A549 (cell line): ENCODE measurements at regions not wholly inside any gene's neighbourhood (a gene's known extent, or its start where the extent isn't known, plus 50 kb on each side); places are given as distances from the start of the nearest gene placed in this dataset.
A peak's percentile ranks its signal among the peaks of the same experiment; 100 is the strongest.

Experiments
- ATAC-seq, 2 experiments: fragments of 200-7000 bp in 1 of 2; fragments of >200 bp in 1 of 2; cut with Nextera tagmentation in 1 of 2; cut with Tn5 transposase in 1 of 2; 3 replicates each; pipeline versions ENCODE4 v1.8.0 to v1.9.1; 2018 to 2020; ENCODE audit warnings: mild to moderate bottlenecking in 1 of 2, moderate library complexity in 1 of 2
- CTCF ChIA-PET: fragments of 300-600 bp; sonication (Branson Sonifier 250); formaldehyde crosslinking; extraction: SDS; loops from one replicate; lab custom pipeline; 2021; ENCODE audit warnings: antibody characterized with exemption, inconsistent platforms; lab: Yijun Ruan, JAX
- POLR2A ChIA-PET: fragments of 350-600 bp; formaldehyde crosslinking; extraction: SDS; loops from one replicate; lab custom pipeline; 2021; ENCODE audit warnings: antibody characterized with exemption, inconsistent platforms; lab: Yijun Ruan, JAX
- DNase-seq, 2 experiments: peaks; one replicate each; pipeline versions ENCODE4 v3.0.0 to v3.0.0-alpha.2; 2011 to 2016; ENCODE audit warnings: low read depth in 1 of 2, low spot score in 1 of 2
- FAIRE-seq: peaks from 2 replicates; lab custom pipeline; 2011; peaks lifted over from hg19 to GRCh38; lab: Jason Lieb, UNC
- H3K27ac ChIP-seq, 2 experiments: fragments of >200 bp; sonication (Bioruptor Twin); formaldehyde crosslinking; 3 replicates each; pipeline ENCODE4 v1.5.1; 2016 to 2017
- H3K4me1 ChIP-seq: fragments of >200 bp; sonication (Bioruptor Twin); formaldehyde crosslinking; 3 replicates; pipeline ENCODE4 v1.6.1; 2016
- H3K4me2 ChIP-seq: fragments of >200 bp; sonication (Bioruptor Twin); formaldehyde crosslinking; 3 replicates; pipeline ENCODE4 v1.6.1; 2016
- H3K4me3 ChIP-seq: fragments of >200 bp; sonication (Bioruptor Twin); formaldehyde crosslinking; 3 replicates; pipeline ENCODE4 v1.5.1; 2016
- H3K9me3 ChIP-seq: fragments of >200 bp; sonication (Bioruptor Twin); formaldehyde crosslinking; 3 replicates; pipeline ENCODE4 v1.6.1; 2016
- CHD4 ChIP-seq: fragments of 200-600 bp; sonication (generic); IDR thresholded peaks from 2 replicates; pipeline ENCODE4 v1.6.1; 2016; ENCODE audit warnings: antibody characterized with exemption, mild to moderate bottlenecking, borderline replicate concordance
- EHF ChIP-seq: fragments of 250-450 bp; sonication (Bioruptor Pico); IDR thresholded peaks from 2 replicates; pipeline ENCODE4 v1.5.0; 2020; ENCODE audit warnings: mild to moderate bottlenecking
- GATA3 ChIP-seq: IDR thresholded peaks from 2 replicates; pipeline ENCODE4 v1.6.1; 2012; ENCODE audit warnings: borderline replicate concordance
- HDAC2 ChIP-seq: fragments of 200-600 bp; sonication (generic); IDR thresholded peaks from 2 replicates; pipeline ENCODE4 v1.6.1; 2016
- JUN ChIP-seq, 2 experiments: fragments of >200 bp; sonication (Bioruptor Twin); formaldehyde crosslinking; IDR thresholded peaks; 2 replicates in 1 of 2; 3 replicates in 1 of 2; pipeline ENCODE4 v1.6.1; 2016 to 2017
- MAFK ChIP-seq: fragments of 450-650 bp; IDR thresholded peaks from 2 replicates; pipeline ENCODE4 v1.6.1; 2014; ENCODE audit not compliant: partially characterized antibody
- MAZ ChIP-seq: fragments of 150-350 bp; IDR thresholded peaks from 2 replicates; pipeline ENCODE4 v1.6.1; 2014; ENCODE audit warnings: antibody characterized with exemption, low read depth, low read length, borderline replicate concordance
- NFE2L2 ChIP-seq: fragments of 150-350 bp; conservative IDR thresholded peaks from 2 replicates; pipeline ENCODE4 v1.6.1; 2014; ENCODE audit warnings: low read length
- NPAS2 ChIP-seq: fragments of 250-450 bp; sonication (Bioruptor Pico); IDR thresholded peaks from 2 replicates; pipeline ENCODE4 v1.8.0; 2022; ENCODE audit warnings: mild to moderate bottlenecking, moderate library complexity, borderline replicate concordance
- SMC3 ChIP-seq: fragments of >200 bp; sonication (Bioruptor Twin); formaldehyde crosslinking; IDR thresholded peaks from 3 replicates; pipeline ENCODE4 v1.6.1; 2018; ENCODE audit warnings: inconsistent platforms
- WGBS: methylation state at CpG from one replicate; pipeline ENCODE4 v1.1.6; 2017; ENCODE audit errors: missing lambda C conversion rate; 5-methylcytosine and 5-hydroxymethylcytosine counted together
- TF ChIP-seq, protein P1 (sequence below): IDR thresholded peaks from 2 replicates; pipeline ENCODE4 v1.6.1; 2012; ENCODE audit warnings: low read depth, borderline replicate concordance
- TF ChIP-seq, protein P2 (sequence below): IDR thresholded peaks from 2 replicates; pipeline ENCODE4 v1.6.1; 2012
- TF ChIP-seq, protein P3 (sequence below): fragments of 200-600 bp; sonication (generic); IDR thresholded peaks from 2 replicates; pipeline ENCODE4 v1.6.1; 2016; ENCODE audit warnings: antibody characterized with exemption, mild to moderate bottlenecking, moderate library complexity
- TF ChIP-seq, protein P4 (sequence below): fragments of 250-450 bp; sonication (Bioruptor Pico); IDR thresholded peaks from 2 replicates; pipeline ENCODE4 v1.5.0; 2020; ENCODE audit warnings: low read depth, mild to moderate bottlenecking, moderate library complexity

DNA sequence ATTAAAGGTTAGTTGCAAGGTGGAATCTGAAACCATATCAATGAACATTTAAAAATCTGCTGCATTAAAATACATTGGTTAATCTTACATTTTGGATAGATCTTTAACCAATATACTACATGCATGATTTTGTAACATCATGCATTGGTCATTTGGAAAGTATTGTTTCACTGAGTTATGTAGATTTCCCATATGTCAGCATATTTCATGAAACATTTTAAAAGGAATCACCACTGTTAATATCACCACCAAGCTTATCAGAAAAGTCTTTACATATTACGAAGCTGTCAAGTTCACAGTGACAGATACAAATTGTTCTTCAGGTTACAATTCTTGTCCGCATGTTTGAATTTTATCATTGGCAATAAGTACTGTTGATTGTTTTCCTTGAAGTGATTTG is 89.9 kb upstream of the ADGRL2 start:
- no peak for DNase-seq
- no peak overlapping the region for H3K4me2 ChIP-seq
- peaks cover 14% of the 10 kb centered on the region for H3K4me1 ChIP-seq
- H3K27ac ChIP-seq: no peak overlapping the region
- ChIA-PET CTCF (no interaction called here), POLR2A (no interaction called here)
- no peak for FAIRE-seq
- H3K9me3 ChIP-seq: no peaks in the 10 kb centered on the region
- H3K4me3 ChIP-seq: no peak overlapping the region
- no peak for ATAC-seq
- 96% methylated on average over 2 of the region's 2 CpGs for WGBS
- TF ChIP-seq NFE2L2 (no peak), MAFK (peak; percentile 95)

DNA sequence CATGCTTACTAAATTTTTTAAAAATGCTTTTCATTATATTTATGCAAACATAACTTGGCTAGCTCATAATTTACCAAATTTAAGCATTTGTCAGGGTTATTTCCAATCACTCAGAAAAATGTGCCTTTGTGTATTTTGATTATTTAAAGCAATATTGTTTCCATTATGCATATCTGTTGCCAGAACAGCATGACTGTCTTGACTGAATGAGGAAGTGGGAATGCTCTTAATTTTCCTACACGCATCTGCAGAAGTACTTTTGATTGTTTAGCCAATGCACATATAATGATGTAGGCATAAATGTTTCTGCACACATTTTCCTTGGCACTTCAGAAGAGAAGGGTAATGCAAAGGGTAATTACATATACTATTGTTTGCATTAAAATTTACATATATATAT is 92.5 kb upstream of the ADGRL2 start:
- Histone ChIP-seq H3K4me3 (no peak overlapping the region), H3K27ac (no peak overlapping the region), H3K9me3 (no peaks in the 10 kb centered on the region), H3K4me2 (no peak overlapping the region), H3K4me1 (peaks cover 29% of the 10 kb centered on the region)
- POLR2A ChIA-PET: no interaction called here
- ATAC-seq (no peak), DNase-seq (no peak), FAIRE-seq (no peak)
- CTCF ChIA-PET: no interaction called here
- 95% methylated on average over 1 of the region's 1 CpG for WGBS
- TF ChIP-seq, protein P1, sequence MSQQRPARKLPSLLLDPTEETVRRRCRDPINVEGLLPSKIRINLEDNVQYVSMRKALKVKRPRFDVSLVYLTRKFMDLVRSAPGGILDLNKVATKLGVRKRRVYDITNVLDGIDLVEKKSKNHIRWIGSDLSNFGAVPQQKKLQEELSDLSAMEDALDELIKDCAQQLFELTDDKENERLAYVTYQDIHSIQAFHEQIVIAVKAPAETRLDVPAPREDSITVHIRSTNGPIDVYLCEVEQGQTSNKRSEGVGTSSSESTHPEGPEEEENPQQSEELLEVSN: no peak
- no peak for TF ChIP-seq MAZ
- TF ChIP-seq CHD4: no peak
- TF ChIP-seq SMC3: no peak
- TF ChIP-seq, protein P2, sequence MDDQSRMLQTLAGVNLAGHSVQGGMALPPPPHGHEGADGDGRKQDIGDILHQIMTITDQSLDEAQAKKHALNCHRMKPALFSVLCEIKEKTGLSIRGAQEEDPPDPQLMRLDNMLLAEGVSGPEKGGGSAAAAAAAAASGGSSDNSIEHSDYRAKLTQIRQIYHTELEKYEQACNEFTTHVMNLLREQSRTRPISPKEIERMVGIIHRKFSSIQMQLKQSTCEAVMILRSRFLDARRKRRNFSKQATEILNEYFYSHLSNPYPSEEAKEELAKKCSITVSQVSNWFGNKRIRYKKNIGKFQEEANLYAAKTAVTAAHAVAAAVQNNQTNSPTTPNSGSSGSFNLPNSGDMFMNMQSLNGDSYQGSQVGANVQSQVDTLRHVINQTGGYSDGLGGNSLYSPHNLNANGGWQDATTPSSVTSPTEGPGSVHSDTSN: no peak
- TF ChIP-seq, protein P3, sequence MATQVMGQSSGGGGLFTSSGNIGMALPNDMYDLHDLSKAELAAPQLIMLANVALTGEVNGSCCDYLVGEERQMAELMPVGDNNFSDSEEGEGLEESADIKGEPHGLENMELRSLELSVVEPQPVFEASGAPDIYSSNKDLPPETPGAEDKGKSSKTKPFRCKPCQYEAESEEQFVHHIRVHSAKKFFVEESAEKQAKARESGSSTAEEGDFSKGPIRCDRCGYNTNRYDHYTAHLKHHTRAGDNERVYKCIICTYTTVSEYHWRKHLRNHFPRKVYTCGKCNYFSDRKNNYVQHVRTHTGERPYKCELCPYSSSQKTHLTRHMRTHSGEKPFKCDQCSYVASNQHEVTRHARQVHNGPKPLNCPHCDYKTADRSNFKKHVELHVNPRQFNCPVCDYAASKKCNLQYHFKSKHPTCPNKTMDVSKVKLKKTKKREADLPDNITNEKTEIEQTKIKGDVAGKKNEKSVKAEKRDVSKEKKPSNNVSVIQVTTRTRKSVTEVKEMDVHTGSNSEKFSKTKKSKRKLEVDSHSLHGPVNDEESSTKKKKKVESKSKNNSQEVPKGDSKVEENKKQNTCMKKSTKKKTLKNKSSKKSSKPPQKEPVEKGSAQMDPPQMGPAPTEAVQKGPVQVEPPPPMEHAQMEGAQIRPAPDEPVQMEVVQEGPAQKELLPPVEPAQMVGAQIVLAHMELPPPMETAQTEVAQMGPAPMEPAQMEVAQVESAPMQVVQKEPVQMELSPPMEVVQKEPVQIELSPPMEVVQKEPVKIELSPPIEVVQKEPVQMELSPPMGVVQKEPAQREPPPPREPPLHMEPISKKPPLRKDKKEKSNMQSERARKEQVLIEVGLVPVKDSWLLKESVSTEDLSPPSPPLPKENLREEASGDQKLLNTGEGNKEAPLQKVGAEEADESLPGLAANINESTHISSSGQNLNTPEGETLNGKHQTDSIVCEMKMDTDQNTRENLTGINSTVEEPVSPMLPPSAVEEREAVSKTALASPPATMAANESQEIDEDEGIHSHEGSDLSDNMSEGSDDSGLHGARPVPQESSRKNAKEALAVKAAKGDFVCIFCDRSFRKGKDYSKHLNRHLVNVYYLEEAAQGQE: no peak
- TF ChIP-seq GATA3: no peak
- TF ChIP-seq, protein P4, sequence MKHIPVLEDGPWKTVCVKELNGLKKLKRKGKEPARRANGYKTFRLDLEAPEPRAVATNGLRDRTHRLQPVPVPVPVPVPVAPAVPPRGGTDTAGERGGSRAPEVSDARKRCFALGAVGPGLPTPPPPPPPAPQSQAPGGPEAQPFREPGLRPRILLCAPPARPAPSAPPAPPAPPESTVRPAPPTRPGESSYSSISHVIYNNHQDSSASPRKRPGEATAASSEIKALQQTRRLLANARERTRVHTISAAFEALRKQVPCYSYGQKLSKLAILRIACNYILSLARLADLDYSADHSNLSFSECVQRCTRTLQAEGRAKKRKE (CRISPR knock-in tag): no peak
- TF ChIP-seq NPAS2 (CRISPR knock-in tag): no peak
- no peak for TF ChIP-seq HDAC2
- TF ChIP-seq EHF (CRISPR knock-in tag): no peak

DNA sequence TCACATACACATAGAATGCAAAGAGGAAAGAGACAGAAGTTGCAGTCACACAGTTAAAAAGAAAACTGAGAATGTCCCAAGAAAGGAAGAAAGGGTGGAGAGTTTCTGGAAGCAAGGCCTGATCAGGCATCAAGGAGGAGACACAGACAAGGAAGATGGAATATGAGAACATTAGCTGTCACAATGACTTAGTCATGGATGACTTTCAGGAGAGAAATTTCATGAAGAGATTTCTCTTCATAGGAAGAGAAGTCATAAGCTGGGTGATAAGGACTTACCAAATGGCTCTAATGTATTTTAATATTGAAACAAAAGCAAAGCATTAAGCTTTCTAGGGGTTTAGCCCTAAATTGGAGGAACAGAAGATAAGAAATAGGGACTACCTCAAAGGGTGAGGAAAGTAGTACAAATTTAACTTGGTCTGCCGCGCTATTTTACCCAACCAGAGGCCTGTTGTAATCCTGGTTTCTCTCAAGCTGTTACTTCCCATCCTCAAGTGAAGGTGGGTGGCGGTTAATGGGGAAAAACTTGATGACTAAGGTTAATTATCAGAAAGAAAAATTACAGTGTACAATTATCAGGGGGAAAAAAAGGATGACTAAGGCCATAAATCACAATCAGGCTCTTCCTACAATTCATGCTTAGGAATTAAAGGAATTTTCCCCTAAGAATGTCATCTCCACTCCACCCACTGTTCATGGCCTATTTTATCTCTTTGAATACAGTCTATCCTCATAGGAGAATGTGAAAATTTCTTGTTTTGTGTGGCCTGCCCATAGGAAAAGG is 93.9 kb upstream of the ADGRL2 start:
- peaks cover 40% of the 10 kb centered on the region for H3K4me1 ChIP-seq
- DNase-seq (no peak), FAIRE-seq (no peak), ATAC-seq (0 out of 6 replicates have a peak, but pooled peaks of 1 of the 2 experiments have one; percentile 17)
- no peak overlapping the region for H3K4me3 ChIP-seq
- TF ChIP-seq MAFK: peak; percentile 75
- no peak for TF ChIP-seq JUN (IDR thresholded peaks at IDR 0.05)
- peak overlapping the region in 1 of 2 experiments; percentile 72; a peak in 4 of 6 replicates for H3K27ac ChIP-seq
- POLR2A ChIA-PET: no interaction called here
- CTCF ChIA-PET: no interaction called here
- peak overlapping the region; percentile 20; the same call in 2 of the 3 replicates for H3K4me2 ChIP-seq
- WGBS: 72% methylated on average over 3 of the region's 3 CpGs
- no peaks in the 10 kb centered on the region for H3K9me3 ChIP-seq
